ENCODE measurements at regions not wholly inside any gene's neighbourhood (a gene's known extent, or its start where the extent isn't known, plus 50 kb on each side); places are given as distances from the start of the nearest gene placed in this dataset.

- Histone ChIP-seq H3K9ac (ENCODE audit: low read length) (no peak overlapping the region), H3K79me2 (ENCODE audit: insufficient read depth, low read length) (no peaks in the 10 kb centered on the region), H3K36me3 (ENCODE audit: low read length) (no peaks in the 10 kb centered on the region), H4K20me1 (ENCODE audit: low read depth, low read length) (no peaks in the 10 kb centered on the region), H3K9me2 (replicated peaks; ENCODE audit: insufficient read depth, low read length) (no peaks in the 10 kb centered on the region), H3K4me2 (ENCODE audit: low read depth, low read length, poor library complexity, severe bottlenecking) (no peak overlapping the region), H3F3A (ENCODE audit: insufficient read depth) (no peaks in the 10 kb centered on the region), H3K27me3 (ENCODE audit: low read length) (no peaks in the 10 kb centered on the region), H3K9me3 (ENCODE audit: insufficient read depth, low read length) (no peaks in the 10 kb centered on the region), H3K4me3 (ENCODE audit: insufficient read depth, low read length, poor library complexity, severe bottlenecking) (no peak overlapping the region), H3K27ac (ENCODE audit: low read depth, low read length) (no peak overlapping the region), H2AFZ (ENCODE audit: low read depth, low read length, severe bottlenecking) (no peak overlapping the region)
- TF ChIP-seq CTCF (IDR thresholded peaks at IDR 0.05; ENCODE audit: insufficient read depth, low read length, poor library complexity, severe bottlenecking): no peak
Observed at GRCh38 chr2:16584824-16585540, 80.7 kb downstream of the CYRIA start.

DNA sequence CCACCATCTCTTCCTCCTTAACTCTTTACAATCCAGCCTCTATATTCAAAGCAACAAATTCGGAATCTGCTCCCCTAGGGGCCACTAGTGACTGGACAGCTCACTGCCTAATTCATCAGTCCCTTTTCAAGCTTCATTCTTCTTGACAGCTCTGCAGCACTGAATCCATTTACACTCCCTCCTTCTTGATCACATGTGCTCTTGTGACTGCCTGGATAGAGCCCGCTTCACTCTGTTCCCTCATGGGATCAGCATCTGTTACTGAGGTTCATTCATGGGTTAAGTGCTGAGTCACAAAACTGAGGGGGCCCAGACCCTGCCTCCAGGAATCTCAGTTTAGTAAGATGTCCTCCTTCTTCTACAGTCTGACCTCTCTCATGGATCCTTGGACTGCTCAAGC is 81.5 kb downstream of the CYRIA start:
- H2AFZ ChIP-seq (ENCODE audit: low read depth, low read length, severe bottlenecking): no peak overlapping the region
- no peak overlapping the region for H3K4me2 ChIP-seq (ENCODE audit: low read depth, low read length, poor library complexity, severe bottlenecking)
- H3K9me2 ChIP-seq (replicated peaks; ENCODE audit: insufficient read depth, low read length): no peaks in the 10 kb centered on the region
- TF ChIP-seq EZH2phosphoT487 (conservative IDR thresholded peaks at IDR 0.05; ENCODE audit: low read length) (no peak), CTCF (IDR thresholded peaks at IDR 0.05; ENCODE audit: insufficient read depth, low read length, poor library complexity, severe bottlenecking) (no peak)
- H3K9ac ChIP-seq (ENCODE audit: low read length): no peak overlapping the region
- H3K36me3 ChIP-seq (ENCODE audit: low read length): no peaks in the 10 kb centered on the region
- no peaks in the 10 kb centered on the region for H3K27me3 ChIP-seq (ENCODE audit: low read length)
- H3K79me2 ChIP-seq (ENCODE audit: insufficient read depth, low read length): no peaks in the 10 kb centered on the region
- no peaks in the 10 kb centered on the region for H3F3A ChIP-seq (ENCODE audit: insufficient read depth)
- H3K4me3 ChIP-seq (ENCODE audit: insufficient read depth, low read length, poor library complexity, severe bottlenecking): no peak overlapping the region
- H4K20me1 ChIP-seq (ENCODE audit: low read depth, low read length): no peaks in the 10 kb centered on the region
- H3K9me3 ChIP-seq (ENCODE audit: insufficient read depth, low read length): no peaks in the 10 kb centered on the region
- H3K27ac ChIP-seq (ENCODE audit: low read depth, low read length): no peak overlapping the region

- Histone ChIP-seq H3K9me3 (ENCODE audit: insufficient read depth, low read length) (no peaks in the 10 kb centered on the region), H3K79me2 (ENCODE audit: insufficient read depth, low read length) (no peaks in the 10 kb centered on the region), H3F3A (ENCODE audit: insufficient read depth) (no peaks in the 10 kb centered on the region), H3K27ac (ENCODE audit: low read depth, low read length) (no peak overlapping the region), H2AFZ (ENCODE audit: low read depth, low read length, severe bottlenecking) (no peak overlapping the region), H4K20me1 (ENCODE audit: low read depth, low read length) (no peaks in the 10 kb centered on the region), H3K4me3 (ENCODE audit: insufficient read depth, low read length, poor library complexity, severe bottlenecking) (no peak overlapping the region), H3K27me3 (ENCODE audit: low read length) (no peaks in the 10 kb centered on the region), H3K36me3 (ENCODE audit: low read length) (no peaks in the 10 kb centered on the region), H3K4me2 (ENCODE audit: low read depth, low read length, poor library complexity, severe bottlenecking) (no peak overlapping the region), H3K9me2 (replicated peaks; ENCODE audit: insufficient read depth, low read length) (no peaks in the 10 kb centered on the region), H3K9ac (ENCODE audit: low read length) (no peak overlapping the region)
- no peak for TF ChIP-seq EZH2phosphoT487 (conservative IDR thresholded peaks at IDR 0.05; ENCODE audit: low read length)
- no peak for TF ChIP-seq CTCF (IDR thresholded peaks at IDR 0.05; ENCODE audit: insufficient read depth, low read length, poor library complexity, severe bottlenecking)
Observed at GRCh38 chr2:16581241-16581640, 84.4 kb downstream of the CYRIA start.
